ENCODE measurements at regions not wholly inside any gene's neighbourhood (a gene's known extent, or its start where the extent isn't known, plus 50 kb on each side); places are given as distances from the start of the nearest gene placed in this dataset.
A peak's percentile ranks its signal among the peaks of the same experiment; 100 is the strongest.

DNA sequence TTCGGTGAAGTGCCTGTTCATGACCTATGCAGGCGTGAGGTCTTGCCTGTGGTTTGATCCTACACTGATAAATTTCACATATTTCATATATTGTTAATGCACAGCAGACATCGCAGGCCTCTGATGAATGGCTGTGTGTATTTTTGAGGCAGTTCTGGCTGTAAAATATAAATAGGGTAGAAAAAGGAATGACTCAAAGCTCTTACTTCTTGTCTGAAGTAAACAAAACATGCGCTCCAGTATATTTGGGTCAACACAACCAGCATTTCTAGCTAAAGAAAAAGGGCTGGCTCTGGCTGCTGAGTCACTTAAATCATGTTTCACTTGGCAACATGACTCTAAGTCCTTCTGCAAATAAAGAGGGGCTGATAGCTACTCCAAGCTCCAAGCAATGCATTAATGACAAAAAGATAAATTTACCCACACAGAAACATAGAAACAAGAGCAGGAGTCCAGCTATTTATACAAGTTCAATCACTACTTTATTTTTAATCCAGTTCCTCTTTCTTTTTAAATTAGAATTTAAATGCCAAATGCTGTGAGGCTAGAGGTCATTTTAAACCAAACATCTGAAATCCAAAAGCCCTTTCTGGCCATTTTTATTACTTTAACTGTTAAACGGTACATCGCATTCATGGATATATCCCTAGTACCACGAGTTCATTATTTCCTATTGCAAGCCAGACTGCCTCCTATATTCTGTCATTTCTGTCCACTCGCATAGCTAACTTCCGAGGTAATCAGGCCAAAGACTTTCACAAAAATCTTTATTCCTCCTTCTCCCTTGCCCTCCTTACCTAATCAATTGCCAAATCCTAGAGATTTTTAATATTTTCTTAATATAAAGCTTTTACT, 54.3 kb upstream of the TMCC3 start:
- Histone ChIP-seq H3K27me3 (ENCODE audit: control insufficient read depth in 2 of 2, insufficient read depth in 2 of 2, low read length in 2 of 2) (no peaks in the 10 kb centered on the region), H3K9ac (replicated peaks; ENCODE audit: extremely low read depth, insufficient read depth, low read length) (peak overlapping the region; percentile 12), H3K4me3 (replicated peaks in 1 of 3; ENCODE audit: insufficient read depth in 1 of 3, low read depth in 1 of 3, low read length in 3 of 3) (no peak overlapping the region), H3K79me2 (ENCODE audit: control insufficient read depth, insufficient read depth, low read length) (no peaks in the 10 kb centered on the region), H3K4me1 (ENCODE audit: control insufficient read depth, extremely low read depth, insufficient read depth, low read length) (peaks cover 25% of the 10 kb centered on the region), H3K4me2 (ENCODE audit: insufficient read depth, low read length) (peak overlapping the region; percentile 44), H2AFZ (ENCODE audit: low read depth, low read length) (no peak overlapping the region), H3K9me1 (replicated peaks; ENCODE audit: control insufficient read depth, extremely low read depth, insufficient read depth, low read length) (no peaks in the 10 kb centered on the region), H4K20me1 (replicated peaks; ENCODE audit: control insufficient read depth, extremely low read depth, insufficient read depth, low read length) (no peaks in the 10 kb centered on the region), H3K9me3 (replicated peaks; ENCODE audit: control insufficient read depth, insufficient read depth, low read length) (no peaks in the 10 kb centered on the region), H3K36me3 (ENCODE audit: control insufficient read depth in 2 of 2, extremely low read depth in 1 of 2, insufficient read depth in 2 of 2, low read length in 2 of 2) (no peaks in the 10 kb centered on the region), H3K27ac (ENCODE audit: insufficient read depth, low read depth, low read length) (peak overlapping the region; percentile 48)
- dilution Hi-C loops (cut with MboI; ENCODE audit: extremely low pct_ligation_motif_present, low sequenced_read_pairs) (no loop called here), intact Hi-C loops (cut with micrococcal nuclease) (loop anchor here (1.0 kb wide), 1 partner anchor 10 kb away; no protein-coding TSS in a partner anchor)
- DNase-seq (ENCODE audit: low read depth, low spot score) (peak; percentile 96), FAIRE-seq (peak; percentile 81)
- ChIA-PET CTCF (interaction anchor here (0.8 to 2.9 kb wide), 10 partner anchors 10 to 160 kb away, joined by 3 to 22 read pairs (median 5); partner anchors contain the start of gene TMCC3), POLR2A (interaction anchor here (1.1 to 1.5 kb wide), 2 partner anchors 10 to 15 kb away, joined by 3 read pairs; no protein-coding TSS in a partner anchor)
- TF ChIP-seq POLR2A (IDR thresholded peaks at IDR 0.05; ENCODE audit: low read depth, low read length), result no peak
- peak; percentile 26 for TF ChIP-seq JUN (IDR thresholded peaks at IDR 0.05; ENCODE audit: borderline replicate concordance, insufficient read depth, insufficient read length, low read depth)
- no peak for TF ChIP-seq MYC (IDR thresholded peaks at IDR 0.05; ENCODE audit: low read depth, low read length)
- peak; percentile 80 for TF ChIP-seq FOS (IDR thresholded peaks at IDR 0.05; ENCODE audit: borderline replicate concordance, insufficient read depth, low read length)
- TF ChIP-seq GATA2 (IDR thresholded peaks at IDR 0.05; ENCODE audit: insufficient read depth, insufficient read length, low read depth, low read length), result peak; percentile 20
- TF ChIP-seq, protein P1, sequence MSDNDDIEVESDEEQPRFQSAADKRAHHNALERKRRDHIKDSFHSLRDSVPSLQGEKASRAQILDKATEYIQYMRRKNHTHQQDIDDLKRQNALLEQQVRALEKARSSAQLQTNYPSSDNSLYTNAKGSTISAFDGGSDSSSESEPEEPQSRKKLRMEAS (IDR thresholded peaks at IDR 0.05; ENCODE audit: insufficient read depth, insufficient read length), result no peak
- BruUV-seq (replicated peaks), result no TSS peak

DNA sequence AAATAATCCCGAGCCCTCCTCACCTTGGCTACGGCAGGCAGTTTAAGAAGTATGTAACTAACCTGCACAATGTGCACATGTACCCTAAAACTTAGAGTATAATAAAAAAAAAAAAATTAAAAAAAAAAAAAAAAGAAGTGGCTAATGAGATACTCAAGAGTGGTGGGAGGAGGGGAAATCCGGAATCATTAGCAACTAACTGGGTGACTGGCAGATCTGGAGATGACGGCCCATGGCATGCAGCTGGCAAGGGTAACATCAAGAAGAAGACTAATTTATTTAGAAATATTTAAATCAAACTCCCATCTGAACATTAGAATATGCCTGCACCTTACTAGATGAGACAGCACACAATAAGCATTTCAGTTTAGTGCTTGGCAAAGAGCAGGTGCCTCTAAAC, 52.3 kb upstream of the TMCC3 start:
- no TSS peak for BruUV-seq (replicated peaks)
- peak; percentile 23 for DNase-seq (ENCODE audit: low read depth, low spot score)
- no peaks in the 10 kb centered on the region for H3K79me2 ChIP-seq (ENCODE audit: control insufficient read depth, insufficient read depth, low read length)
- no peaks in the 10 kb centered on the region for H3K27me3 ChIP-seq (ENCODE audit: control insufficient read depth in 2 of 2, insufficient read depth in 2 of 2, low read length in 2 of 2)
- no peak overlapping the region for H3K4me3 ChIP-seq (replicated peaks in 1 of 3; ENCODE audit: insufficient read depth in 1 of 3, low read depth in 1 of 3, low read length in 3 of 3)
- no peak overlapping the region for H3K4me2 ChIP-seq (ENCODE audit: insufficient read depth, low read length)
- no peaks in the 10 kb centered on the region for H4K20me1 ChIP-seq (replicated peaks; ENCODE audit: control insufficient read depth, extremely low read depth, insufficient read depth, low read length)
- CTCF ChIA-PET, result interaction anchor here (1.7 kb wide), 1 partner anchor 8 kb away, joined by 4 read pairs; no protein-coding TSS in a partner anchor
- H3K9ac ChIP-seq (replicated peaks; ENCODE audit: extremely low read depth, insufficient read depth, low read length), result no peak overlapping the region
- no peak overlapping the region for H2AFZ ChIP-seq (ENCODE audit: low read depth, low read length)
- H3K36me3 ChIP-seq (ENCODE audit: control insufficient read depth in 2 of 2, extremely low read depth in 1 of 2, insufficient read depth in 2 of 2, low read length in 2 of 2), result no peaks in the 10 kb centered on the region
- H3K4me1 ChIP-seq (ENCODE audit: control insufficient read depth, extremely low read depth, insufficient read depth, low read length), result peaks cover 25% of the 10 kb centered on the region
- POLR2A ChIA-PET, result no interaction called here
- H3K9me3 ChIP-seq (replicated peaks; ENCODE audit: control insufficient read depth, insufficient read depth, low read length), result no peaks in the 10 kb centered on the region
- no peaks in the 10 kb centered on the region for H3K9me1 ChIP-seq (replicated peaks; ENCODE audit: control insufficient read depth, extremely low read depth, insufficient read depth, low read length)
- H3K27ac ChIP-seq (ENCODE audit: insufficient read depth, low read depth, low read length), result no peak overlapping the region
- intact Hi-C loops (cut with micrococcal nuclease), result no loop called here
- dilution Hi-C loops (cut with MboI; ENCODE audit: extremely low pct_ligation_motif_present, low sequenced_read_pairs), result no loop called here
- TF ChIP-seq POLR2AphosphoS5 (IDR thresholded peaks at IDR 0.05; ENCODE audit: insufficient read depth, low read depth, low read length) (no peak), CTCF (IDR thresholded peaks at IDR 0.05; ENCODE audit: extremely low read depth in 1 of 2, insufficient read depth in 1 of 2, low read depth in 1 of 2, low read length in 2 of 2) (no peak), JUN (IDR thresholded peaks at IDR 0.05; ENCODE audit: borderline replicate concordance, insufficient read depth, insufficient read length, low read depth) (no peak), EZH2 (IDR thresholded peaks at IDR 0.05; ENCODE audit: borderline replicate concordance, low read depth, low read length, severe bottlenecking) (no peak)
- no peak for FAIRE-seq
